ENCODE measurements at regions not wholly inside any gene's neighbourhood (a gene's known extent, or its start where the extent isn't known, plus 50 kb on each side); places are given as distances from the start of the nearest gene placed in this dataset. TPM values are rescaled to one million over a fixed set of nuclear protein-coding genes. Genes with fewer than 3 reads are reported as not detected.

DNA sequence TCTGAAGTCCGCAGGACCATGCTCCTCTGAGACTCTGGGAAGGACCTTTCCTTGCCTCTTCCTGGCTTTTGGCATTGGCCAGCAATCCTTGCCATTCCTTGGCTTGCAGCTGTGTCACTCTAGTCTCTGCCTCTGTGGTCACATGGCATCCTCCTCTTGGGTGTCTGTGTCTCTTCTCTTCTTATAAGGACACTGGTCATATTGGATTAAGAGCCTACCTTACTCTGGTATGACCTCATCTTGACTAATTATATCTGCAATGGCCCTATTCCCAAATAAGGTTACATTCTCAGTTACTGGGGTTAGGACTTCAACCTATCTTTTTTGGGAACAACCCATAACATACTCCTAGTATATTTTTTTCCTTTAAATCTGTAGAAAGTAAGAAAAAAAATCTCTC is 49.9 kb upstream of the GTSF1L start:
- Histone ChIP-seq H3K27ac (no peak overlapping the region), H3F3A (ENCODE audit: low read depth) (no peaks in the 10 kb centered on the region), H3K4me3 (no peak overlapping the region), H4K20me1 (ENCODE audit: low read depth) (no peaks in the 10 kb centered on the region), H2AFZ (replicated peaks) (no peak overlapping the region), H3K4me1 (no peaks in the 10 kb centered on the region), H3K4me2 (no peak overlapping the region), H3K27me3 (no peaks in the 10 kb centered on the region), H3K36me3 (no peaks in the 10 kb centered on the region), H3K79me2 (ENCODE audit: low read depth) (no peaks in the 10 kb centered on the region), H3K9me3 (ENCODE audit: low read depth) (no peaks in the 10 kb centered on the region), H3K9ac (no peak overlapping the region)
- H3K27ac Mint-ChIP-seq, result no peak overlapping the region
- no peaks in the 10 kb centered on the region for H3K36me3 Mint-ChIP-seq
- peaks cover 9% of the 10 kb centered on the region for H3K9me3 Mint-ChIP-seq
- peaks cover 5% of the 10 kb centered on the region for H3K27me3 Mint-ChIP-seq (ENCODE audit: insufficient read depth, low read depth)
- H3K4me3 Mint-ChIP-seq, result no peak overlapping the region
- no peak for TF ChIP-seq CTCF (IDR thresholded peaks at IDR 0.05)
- no peak for TF ChIP-seq EZH2 (IDR thresholded peaks at IDR 0.05)
- TF ChIP-seq EZH2phosphoT487 (IDR thresholded peaks at IDR 0.05), result no peak
- no peaks in the 10 kb centered on the region for H3K4me1 Mint-ChIP-seq
- no peak for DNase-seq (ENCODE audit: low spot score)

Small RNAs in the stretch of these regions (small RNA-seq; reads per million reads assigned to genes)
- gene RNU6-639P, result not detected

Measured in neural progenitor cell (in vitro differentiated cells).